NCI-H526 treated with DMSO at 0.1 percent for 48 hours (cell line): ENCODE measurements at regions not wholly inside any gene's neighbourhood (a gene's known extent, or its start where the extent isn't known, plus 50 kb on each side); places are given as distances from the start of the nearest gene placed in this dataset.
A peak's percentile ranks its signal among the peaks of the same experiment; 100 is the strongest.

Source experiments
- DNase-seq: peaks from one replicate; lab custom pipeline; 2025; lab: John Stamatoyannopoulos, UW

DNA sequence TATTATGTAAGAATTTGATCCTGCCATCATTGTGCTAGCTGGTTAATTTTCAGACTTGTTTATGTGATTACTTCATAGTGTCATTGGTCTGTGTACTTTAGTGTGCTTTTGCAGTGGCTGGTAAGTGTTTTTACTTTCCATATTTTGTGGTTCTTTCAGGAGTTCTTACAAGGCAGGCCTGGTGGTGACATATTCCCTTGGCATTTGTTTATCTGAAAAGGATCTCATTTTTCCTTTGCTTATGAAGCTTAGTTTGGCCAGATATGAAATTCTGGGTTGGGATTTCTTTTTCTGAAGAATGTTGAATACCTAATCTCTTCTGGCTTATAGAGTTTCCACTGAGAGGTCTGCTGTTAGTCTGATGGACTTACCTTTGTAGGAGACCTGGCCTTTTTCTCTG is 72.8 kb upstream of the MC4R start:
- no peak for DNase-seq

DNA sequence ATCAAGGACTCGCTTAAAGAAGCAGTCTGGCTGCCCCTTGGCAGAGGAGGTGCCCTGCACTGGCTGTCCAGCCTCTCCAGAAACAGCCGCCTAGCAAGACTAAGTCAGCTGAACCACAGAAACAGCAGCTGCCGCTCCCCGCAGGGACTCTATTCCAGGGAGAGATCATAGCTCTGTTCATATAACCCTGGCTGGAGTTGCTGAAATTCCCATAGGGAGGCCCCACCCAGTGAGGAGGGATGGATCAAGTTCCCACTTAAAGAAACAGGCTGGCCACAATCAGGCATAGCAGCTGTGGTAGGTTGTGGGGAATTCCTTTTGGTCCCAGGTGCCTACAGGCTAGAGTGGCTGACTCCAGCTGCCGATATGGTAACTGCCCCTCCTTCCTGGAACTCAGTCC is 74.2 kb upstream of the MC4R start:
- DNase-seq, result peak; percentile 62

DNA sequence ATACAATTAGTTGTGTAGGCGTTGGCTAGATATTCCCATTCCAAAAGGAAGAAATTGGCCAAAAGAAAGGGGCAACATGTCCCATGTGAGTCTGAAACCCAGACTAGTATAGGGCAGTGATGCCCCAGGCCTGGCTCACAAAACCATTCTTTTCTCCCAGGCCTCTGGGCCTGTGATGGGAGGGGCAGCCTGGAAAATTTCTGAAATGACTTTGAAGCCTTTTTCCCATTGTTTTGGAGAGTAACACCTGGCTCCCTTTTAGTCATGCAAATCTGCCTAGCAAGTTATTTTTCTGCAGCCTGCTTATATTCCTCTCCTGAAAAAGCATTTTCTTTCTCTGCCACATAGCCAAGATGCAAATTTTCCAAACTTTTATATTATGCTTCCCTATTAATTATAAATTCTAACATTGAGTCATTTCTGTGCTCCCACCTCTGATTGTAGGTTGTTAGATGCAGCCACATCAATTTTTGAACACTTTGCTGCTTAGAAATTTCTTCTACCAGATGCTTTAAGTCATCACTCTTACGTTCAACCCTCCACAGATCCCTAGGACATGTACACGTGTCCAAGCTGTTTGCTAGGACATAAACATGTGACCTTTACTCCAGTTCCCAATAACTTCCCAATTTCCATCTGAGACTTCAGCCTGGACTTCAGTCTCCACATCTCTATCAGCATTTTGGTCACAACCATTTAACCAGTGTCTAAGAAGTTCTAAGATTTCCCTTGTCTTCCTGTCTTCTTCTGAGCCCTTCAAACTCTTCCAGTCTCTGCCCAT is 76.1 kb upstream of the MC4R start:
- no peak for DNase-seq

DNA sequence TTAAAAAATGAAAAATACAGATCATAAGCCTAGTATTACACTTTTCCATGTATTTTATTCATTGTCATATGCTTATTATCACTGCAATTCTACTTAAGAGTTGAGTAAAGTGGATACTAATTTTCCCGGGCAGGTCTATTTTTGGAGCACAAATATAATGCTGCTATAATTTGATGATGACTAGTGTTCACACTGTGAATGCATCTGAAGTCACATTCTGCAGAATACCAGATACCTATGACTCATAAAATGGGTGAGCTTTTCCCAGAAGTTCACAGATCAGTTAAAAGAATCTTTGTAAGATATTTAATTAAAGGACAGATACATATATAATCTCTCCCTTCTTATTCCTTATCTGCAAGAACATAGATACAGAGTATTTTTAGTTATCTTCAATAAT is 79.8 kb upstream of the MC4R start:
- no peak for DNase-seq

DNA sequence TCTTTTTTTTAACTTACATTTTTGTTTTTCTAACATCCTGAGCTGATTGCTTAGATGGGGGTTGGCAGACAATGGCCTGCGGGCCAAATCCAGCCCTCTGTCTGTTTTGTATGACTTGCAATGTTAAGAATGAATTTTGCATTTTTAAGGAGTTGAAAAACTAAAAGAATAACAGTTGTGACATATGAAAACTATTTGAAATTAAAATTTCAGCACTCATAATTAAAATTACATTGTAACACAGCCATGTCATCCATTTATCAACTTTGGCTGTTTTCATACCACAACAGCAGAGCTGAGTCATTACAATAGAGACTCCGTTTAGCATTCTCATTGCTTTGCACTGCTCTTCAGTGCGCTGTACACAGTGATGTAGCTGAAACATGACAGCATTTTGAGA is 94.1 kb upstream of the MC4R start:
- DNase-seq, result no peak

DNA sequence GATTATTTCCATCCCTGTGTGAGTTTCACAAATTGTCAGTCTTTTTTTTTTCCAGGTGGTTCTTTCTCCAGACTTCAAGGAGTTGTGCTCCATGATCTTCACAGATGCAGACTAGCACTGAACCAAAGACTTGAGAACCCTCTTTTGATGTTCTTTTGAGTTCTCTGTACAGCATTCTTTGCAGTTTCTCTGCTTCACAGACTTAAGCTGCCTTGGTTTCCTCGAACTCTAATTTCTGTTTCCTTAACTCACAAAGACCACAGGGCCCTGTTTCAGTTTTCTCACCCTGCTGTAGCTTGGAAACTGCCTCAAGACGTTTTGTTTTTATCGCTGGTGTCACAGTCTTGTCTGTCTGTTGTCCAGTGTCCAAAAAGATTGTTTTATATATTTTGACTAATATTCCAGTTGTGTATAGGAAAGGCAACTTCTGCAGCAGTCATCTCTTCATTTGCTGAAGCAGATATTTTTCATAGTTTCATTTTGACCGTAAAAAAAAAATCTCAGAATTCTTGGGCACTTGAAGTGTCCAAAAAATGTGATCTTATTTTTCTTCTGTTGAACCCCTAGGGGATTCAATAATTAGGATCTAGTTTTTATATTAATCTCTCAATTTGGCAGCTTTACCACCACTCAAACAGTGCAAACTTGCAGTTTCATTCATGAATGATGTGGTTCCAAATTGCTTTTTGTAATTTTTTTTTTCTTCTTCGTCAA is 97.0 kb upstream of the MC4R start:
- no peak for DNase-seq

DNA sequence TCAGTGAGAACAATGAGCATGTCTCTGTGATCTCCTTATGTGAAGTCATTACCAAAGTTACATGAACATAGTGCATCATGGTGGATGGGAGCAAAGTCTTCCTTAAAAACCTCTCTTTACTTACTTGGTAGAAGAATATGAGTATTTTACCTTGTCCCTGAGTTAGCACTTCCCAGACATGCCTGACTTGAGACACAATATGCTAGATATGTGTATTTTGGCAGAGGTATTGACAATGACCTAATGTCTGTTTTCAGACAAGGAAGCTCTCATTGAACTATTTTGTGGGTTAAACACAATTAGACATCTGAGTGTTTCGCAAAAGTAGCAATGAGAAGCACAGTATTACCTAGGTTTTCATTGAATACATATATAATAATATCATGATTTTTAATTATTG is 99.1 kb upstream of the MC4R start:
- DNase-seq, result no peak

DNA sequence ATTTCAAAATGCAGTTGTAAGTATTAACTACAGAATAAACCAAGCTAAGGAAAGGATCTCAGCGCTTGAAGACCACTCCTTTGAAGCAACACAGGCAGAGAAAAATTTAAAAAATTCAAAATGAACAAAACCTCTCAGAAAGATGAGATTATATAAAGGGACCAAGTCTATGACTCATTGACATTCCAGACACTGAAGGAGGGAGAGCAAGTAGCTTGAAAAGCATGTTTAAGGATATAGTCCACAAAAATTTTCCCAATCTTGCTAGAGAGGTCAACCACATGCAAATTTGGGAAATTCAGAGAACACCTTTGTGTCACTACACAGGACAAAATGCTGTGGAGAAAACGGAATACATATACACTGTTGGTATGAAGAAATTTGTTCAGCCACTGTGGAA is 112.6 kb upstream of the MC4R start:
- no peak for DNase-seq

DNA sequence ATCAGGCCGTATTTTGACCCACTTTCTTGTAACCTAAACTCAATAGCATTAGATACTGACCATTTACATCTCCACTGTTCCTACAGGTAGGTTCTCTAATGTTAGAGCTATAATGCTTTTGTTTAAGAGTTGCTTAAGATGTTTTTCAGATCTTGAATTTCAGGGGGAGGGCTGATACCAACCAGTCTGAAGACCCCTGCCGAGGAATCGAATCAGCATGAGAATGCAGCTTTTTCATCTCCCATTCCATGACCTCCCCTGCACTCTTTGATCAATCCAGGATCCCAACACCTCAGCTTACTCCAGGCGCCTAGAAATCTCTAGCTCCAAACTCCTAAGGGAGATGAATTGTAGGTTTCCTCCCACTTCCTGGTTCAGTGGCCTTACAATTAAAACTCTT is 120.5 kb upstream of the MC4R start:
- no peak for DNase-seq

DNA sequence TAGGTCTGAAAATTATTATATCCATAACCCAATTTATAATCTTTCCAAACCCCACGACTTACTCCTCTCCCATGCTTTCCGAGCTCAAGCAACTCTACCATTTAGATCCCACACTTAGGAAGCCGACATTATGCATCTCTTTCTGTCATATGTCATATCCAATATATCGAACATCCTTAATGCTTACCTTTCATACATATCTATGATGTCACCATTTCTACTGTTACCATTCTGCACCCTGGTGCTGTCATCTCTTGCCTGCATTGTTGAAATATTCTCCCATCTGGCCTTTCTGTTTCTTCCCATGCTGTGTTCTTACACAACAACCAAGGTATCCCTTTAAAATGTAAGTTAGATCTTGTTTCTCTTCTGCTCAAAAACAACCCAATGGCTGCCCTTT is 127.1 kb upstream of the MC4R start:
- no peak for DNase-seq

DNA sequence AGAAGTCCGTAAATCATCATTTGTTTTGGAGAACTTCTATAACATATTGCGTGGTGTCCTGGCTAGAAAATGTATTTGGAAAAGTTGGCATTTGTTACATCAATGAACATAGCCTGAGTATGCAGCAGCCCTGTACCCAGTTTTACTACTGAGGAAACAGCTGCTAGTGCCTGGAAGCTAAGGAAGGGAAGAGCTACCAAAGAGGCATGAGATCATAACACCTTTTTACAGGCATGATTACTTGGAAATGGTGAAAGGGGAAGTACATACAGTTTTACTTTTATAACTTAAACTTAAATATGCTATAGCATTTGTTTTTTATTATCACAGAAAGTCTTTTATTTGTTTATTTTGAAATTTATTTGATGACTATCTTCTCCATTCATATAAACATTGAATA is 128.4 kb upstream of the MC4R start:
- DNase-seq, result no peak

DNA sequence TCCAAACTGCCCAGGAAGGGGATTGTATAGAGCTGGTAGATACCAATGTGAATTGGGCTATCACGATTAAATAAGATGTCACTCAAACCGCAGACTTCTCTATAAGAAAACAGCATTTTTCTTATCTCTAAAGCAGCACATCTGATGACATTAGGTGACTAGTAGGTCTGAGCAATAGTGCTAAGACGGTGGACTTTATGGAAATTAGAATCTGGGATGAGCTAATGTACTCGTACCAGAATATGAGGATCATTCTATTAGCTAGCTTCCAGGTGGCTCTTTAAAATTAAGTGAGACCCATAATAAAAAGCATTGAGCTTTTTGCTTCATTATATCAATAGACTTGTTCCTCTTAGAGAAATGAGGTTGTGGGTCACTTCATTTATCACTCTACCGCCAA is 130.0 kb upstream of the MC4R start:
- DNase-seq, result no peak

DNA sequence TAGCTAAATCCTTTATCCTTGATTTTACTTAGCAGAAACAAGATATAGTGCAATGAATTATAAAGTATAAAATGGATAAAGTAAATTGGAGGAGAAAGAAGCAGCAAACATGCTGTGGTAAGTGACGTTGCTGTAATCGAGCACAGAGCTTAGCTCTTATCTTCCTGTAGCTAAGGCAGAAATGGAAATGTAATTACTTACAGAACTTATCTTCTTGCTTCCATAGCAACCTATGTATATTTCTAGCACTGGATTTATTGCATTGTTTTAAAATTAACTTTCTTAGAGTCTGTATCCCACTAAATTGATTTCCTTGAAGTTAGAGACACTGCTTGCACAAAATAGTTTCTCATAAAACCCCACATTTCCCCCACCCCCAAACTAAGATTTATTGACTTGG is 130.6 kb upstream of the MC4R start:
- no peak for DNase-seq

DNA sequence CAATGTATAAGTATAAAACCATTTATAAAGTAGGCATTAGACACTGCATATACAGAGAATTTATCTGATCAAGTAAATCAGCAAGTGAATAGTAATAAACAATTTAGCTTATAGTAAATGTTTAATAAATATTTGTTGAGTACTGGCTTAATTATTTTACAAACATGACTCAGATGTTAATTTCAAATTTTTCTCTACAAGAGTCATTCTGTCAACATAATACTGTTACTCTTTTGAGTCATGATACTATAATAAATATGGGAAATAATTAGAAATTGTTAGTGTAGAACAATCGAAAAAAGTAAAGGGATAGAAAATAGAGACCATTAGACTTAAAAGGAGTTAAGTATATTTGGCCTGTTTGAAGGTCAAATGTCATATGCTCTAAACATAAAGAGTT is 133.6 kb upstream of the MC4R start:
- DNase-seq, result no peak

DNA sequence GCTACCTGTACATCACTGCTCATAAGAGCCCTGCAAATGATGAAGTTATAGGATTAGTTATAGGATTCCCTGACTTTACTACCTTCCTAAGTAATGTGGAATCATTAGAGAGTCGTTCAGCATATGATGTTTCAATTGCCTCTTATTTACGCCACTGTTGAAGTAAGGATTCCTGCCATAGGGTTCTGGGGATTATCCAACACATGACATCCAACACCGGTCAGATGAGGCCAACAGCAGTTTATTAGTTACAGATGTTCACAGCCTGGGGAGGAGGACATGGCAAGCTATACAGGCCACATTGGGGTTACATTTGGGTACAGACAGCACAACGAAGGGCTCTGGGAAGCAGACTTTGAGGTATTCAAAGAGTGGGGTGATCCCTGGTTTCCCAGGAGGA is 134.1 kb upstream of the MC4R start:
- DNase-seq, result no peak

DNA sequence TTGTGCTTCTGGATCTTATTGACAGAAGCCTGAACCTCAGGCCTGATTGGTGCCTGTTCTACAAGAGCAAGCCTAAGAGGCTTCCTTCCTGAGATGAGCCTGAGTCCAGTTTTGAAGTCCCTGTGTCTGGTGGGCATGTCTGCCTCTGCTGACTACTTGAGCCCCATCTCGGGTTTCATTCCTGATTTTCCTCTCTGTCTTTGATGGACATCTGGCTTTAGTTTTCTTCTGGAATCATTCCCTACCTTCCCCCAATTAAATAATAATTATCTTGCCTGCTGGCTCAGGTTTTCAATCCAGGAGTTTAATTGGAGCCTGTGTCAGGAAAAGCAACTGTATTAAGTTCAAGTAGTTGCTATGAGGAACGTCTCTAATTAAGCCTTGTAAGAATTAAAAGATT is 135.5 kb upstream of the MC4R start:
- DNase-seq, result no peak

DNA sequence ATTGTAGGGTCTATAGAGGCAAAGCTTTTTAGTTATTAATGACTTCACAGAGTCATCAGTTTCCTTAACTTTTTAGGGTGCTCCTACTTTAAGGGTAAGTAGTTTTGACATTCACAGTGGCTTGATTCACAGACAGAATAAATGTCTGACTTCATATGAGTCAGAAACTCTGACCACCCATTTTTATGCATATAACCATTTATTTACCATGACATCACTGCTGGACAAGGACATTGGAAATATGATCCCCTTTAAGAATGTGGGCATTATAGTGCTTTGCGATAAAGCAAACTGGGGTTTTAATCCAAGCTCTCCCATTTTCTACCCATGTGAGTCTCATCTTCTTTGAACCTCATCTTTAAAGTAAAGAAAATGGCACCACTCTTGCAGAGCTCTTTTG is 162.0 kb upstream of the MC4R start:
- DNase-seq, result no peak

DNA sequence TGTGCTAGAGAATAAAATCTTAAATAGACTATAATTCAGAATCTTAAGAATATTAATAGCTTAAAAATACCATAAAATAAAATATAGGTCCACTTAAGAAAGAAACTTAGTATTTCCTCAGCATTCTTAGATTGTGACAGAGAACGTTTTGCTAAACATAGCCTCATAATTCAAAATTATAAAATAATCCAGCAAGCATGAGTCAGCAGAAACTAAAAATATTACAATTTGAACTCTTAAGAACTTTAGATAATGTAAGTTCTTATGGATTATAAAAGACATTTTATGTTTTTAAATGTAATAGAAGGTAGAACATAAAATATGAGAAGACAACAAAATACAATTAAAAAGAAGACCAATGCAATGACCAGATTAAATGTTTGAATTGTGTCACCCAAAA is 164.5 kb upstream of the MC4R start:
- DNase-seq, result no peak

DNA sequence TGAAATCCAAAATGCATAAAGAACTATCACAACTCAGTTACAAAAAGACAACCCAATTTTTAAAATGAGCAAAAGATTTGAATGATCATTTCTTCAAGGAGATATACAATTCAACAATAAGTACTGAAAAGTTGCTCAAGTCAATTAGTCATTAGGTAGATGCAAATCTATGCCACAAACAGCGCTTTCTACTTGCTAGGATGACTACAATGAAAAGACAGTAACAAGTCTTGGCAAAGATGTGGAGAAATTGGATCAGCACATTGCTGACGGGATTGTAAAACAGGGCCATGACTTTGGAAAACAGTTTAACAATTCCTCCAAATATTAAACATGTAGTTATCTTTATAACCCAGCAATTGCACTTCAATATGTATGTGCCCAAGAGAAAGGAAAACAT is 166.3 kb upstream of the MC4R start:
- DNase-seq, result no peak

DNA sequence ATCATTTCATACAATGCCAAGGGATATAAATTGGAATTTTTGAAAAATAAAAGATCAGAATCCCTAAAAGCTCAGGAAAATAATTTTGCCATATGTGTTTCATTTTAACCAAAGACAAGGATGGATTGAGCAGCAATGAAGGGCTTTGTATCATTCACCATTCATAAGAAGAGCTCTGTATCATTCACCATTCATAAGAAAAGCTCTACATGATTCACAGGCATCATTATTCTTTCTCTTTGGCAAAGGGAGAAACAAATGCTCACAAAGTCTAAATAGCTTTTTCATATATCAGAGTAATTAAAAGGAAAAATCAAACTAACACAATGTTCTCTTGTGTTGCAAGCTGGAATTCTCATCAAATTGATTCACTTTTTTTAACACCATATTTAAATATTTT is 169.1 kb upstream of the MC4R start:
- no peak for DNase-seq

DNA sequence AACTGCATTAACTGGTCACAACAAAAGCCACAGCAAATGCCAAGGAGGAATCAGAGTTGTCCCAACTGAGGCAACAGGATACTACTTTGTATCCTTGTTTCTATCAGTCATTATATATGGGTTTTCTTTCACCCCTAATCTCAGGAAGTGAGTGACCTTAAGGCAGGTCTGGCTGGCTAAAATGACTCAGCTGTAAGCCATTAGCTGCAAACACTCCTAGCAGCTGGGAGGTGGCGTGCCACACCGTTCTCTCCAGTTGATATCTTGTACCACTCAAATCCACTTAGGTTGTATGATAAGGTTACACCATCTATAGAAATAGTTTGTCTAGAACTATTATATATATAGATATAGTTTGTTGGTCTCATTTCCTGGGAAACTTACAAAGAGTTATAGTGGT is 171.1 kb upstream of the MC4R start:
- DNase-seq, result no peak

DNA sequence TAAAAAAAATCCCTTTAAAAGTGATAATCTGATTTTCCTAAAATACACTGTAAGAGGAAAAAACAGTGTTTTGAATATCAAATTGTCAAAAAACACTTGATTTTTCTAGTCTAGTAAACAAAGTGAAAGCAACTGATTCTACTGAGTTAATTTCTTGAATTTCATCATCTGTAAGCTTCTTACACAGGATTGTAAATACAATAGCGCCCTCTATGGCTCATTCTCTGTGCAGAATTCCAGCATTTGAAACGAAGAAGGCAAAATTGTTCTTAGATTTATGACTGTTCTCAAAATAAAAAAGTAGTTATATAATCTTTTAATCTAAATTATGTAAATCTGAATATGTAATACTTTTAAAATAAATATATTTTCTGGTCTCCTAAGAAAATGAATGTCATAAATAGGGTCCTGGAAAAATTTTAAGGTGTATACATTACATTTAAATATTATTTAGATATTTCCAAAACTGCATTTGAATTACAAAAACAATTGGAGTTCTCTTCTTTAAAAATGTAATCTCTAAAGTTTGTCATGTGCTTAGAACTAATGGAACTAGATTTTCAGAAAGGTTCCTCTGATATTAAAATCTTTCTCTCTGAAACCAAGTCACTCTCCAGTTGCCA is 176.9 kb upstream of the MC4R start:
- peak; percentile 48 for DNase-seq

DNA sequence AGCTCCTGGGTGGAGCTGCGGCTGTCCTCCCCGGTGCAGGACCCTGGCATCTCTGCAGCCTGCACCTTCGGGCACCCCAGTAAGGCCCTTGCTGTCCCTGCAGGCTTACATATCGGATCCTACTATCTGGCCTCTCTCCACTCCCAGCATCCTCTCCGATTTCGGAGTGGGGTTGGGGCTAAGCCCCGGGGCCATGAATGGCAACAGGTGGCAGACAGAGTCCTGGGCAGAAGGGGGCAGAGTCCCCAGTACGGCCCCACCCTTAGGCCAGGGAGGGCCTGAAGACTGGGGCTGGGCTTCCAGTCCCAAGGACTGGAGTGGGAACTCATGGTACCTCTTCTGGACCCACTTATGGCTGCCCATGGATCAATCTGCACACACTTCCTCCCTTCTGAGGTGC is 180.4 kb upstream of the MC4R start:
- no peak for DNase-seq

DNA sequence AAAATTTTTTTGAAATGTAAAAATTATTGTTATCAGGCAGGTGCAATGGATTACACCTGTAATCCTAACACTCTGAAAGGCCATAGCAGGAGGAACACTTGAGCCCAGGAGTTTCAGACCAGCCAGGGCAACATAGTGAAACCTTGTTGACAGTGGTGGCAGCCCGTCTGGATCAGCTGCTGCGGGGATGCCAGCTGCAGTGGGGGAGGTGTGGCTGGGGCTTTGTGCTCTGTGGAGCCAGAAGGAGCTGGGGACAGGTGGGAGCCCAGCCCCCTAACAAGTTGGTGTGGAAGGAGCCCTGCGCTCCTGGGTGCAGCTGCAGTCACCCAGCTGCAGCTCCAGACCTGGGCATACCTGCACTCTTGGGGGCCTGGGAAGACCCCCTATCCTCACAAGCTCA is 182.4 kb upstream of the MC4R start:
- no peak for DNase-seq
